ENCODE measurements at regions not wholly inside any gene's neighbourhood (a gene's known extent, or its start where the extent isn't known, plus 50 kb on each side); places are given as distances from the start of the nearest gene placed in this dataset.
"Not testable (repeated sequence)": the region's sequence is repeated elsewhere in the genome, so short reads cannot be mapped to it uniquely, and the experiment has no call there.

DNA sequence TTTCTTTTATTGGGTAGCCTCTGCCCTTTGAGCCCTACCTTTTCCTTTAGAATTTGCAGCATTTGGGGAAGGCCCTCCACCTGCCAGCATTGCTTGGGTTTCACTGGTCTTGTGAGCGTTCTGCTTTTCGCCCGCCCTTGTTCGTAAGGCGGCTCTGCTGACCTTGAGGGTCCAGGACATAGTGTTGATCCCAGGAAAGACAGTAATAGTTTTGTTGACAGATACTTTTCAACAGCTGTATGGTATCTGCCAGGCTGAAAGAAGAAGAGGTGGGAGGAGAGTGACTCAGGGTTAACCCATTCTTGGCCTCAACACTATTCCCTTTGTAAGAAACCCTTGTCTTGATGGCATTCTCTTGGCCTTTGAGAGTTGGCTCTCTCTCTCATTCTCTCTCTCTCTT is 113.4 kb upstream of the SPAG17 start:
- DNase-seq, result peak in 1 of 3 donors; percentile 68

DNA sequence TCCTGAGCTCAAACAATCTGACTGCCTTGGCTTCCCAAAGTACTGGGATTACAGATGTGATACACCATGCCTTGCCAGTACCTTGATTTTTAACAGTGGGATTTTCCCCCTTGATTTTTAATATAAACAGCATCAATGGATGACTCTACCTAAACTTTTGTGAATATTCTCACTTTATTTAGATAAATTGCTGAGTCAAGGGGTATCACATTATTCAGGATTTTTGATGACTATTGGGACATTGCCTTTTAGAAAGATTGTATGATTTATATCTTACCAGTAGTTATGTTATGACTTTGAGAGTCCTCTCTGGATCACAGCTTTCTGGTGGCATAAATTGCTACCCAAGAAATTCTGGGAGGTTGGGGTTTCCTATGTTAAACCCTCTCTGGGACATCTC is 112.5 kb upstream of the SPAG17 start:
- no peak for DNase-seq

DNA sequence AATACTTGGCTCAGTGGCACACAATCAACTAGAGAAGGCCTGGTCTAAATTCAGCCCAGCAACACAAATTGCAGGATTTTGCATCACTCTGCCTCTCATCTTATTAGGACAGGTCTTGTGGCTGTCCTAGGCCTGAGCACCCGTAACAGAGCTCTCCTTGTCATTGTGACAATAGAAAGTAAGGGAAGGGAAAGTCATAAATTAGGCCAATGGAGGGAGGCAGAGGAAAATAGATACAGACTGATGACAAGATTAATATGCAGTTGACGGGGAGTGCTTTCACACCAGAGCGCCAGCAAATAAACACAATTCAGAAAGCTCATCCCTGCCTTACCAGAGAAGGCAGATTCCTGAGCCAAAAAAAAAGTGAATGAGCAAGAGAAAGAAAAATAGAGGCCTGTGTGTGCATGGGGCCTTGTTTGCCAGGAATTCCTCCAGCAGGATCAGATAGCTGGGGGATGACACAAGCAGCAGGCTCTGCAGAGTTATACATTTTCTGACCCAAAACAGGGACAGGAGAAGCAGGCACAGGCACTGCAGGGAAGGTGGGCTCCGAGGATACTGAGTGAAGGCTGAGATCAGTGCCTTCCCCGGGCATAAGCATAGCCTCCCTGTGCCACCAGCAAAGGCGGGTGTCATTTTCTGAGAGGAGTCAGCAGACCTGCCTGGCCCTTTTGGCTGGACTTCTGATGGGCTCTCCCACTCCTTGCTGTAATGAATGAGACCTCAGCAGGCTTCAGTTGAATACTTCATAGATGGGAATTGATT is 110.0 kb upstream of the SPAG17 start:
- DNase-seq, result peak; percentile 74 to 86 (median 79)

DNA sequence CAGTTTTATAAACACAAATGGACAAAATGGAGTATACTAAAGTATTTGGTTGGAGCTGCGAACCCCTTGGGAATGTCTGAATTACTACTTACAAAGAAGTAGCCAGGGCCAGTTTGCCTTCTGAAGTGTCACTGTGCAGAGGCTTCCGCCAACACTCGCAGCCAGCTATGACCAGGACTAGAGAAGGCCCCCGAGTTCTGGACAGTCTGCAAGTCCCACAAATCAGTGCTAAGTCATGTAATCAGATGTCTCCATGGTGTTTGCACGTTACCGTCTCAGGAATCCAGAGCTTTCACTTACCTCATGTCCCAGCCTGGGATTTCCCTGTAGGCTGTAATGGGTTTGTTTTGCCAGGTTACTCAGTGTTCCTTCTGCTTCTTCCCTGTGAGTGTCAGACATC is 106.6 kb upstream of the SPAG17 start:
- peak; percentile 38 to 54 (median 41) for DNase-seq

DNA sequence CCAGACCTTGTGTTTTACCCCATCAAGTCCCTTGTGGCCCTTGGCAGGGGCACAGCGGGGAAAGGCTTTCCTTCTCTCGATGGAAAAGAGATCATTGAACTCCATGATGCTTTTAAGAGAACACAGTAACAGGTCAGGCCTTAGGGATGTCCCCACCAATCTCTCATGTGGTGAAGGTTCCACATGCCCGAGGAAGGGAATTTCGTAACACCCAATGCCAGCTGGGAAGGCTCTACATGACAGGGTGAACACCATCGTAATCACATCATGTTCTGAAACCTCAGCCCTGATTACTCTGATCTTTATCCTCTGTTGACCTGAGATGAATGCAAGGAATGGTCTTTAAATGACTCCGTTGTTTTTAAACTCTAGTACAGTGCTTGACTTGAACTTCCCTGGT is 105.5 kb upstream of the SPAG17 start:
- DNase-seq, result peak in 2 of 3 donors; percentile 12 to 59

GRCh38 chr1:118290046-118290445 is 105.0 kb upstream of the SPAG17 start:
- DNase-seq, result peak; percentile 39 to 73 (median 51)

DNA sequence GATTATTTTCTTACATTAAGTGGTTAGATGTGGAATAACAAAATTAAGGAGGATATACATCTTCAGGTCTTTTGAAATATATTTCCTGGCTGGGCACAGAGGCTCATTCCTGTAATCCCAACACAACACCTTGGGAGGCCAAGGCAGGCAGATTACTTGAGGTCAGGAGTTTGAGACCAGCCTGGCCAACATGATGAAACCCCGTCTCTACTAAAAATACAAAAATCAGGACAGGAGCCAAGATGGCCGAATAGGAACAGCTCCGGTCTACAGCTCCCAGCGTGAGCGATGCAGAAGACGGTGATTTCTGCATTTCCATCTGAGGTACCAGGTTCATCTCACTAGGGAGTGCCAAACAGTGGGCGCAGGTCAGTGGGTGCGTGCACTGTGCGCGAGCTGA is 95.6 kb upstream of the SPAG17 start:
- not testable (repeated sequence) for DNase-seq

GRCh38 chr1:118275472-118276115 is 90.6 kb upstream of the SPAG17 start:
- peak in 1 of 3 donors; percentile 47 for DNase-seq

DNA sequence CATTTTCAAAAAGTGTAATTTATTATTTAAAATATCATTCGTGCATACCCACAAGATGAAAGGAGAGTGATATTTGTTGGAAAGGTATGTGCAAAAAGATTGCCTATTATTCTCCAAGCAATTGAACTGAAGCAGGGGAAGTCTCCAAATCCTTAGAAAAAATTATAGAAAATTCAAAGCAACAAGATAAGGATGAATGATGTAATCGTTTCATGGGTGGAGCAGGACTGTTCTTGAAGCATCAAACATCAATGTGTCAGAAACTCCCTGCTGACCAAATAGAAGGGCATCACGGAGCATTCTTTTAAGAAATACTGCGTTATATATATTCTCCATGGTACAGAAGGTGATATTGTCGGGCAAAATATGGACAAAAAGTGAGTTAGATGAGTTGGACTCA is 87.9 kb upstream of the SPAG17 start:
- no peak for DNase-seq

DNA sequence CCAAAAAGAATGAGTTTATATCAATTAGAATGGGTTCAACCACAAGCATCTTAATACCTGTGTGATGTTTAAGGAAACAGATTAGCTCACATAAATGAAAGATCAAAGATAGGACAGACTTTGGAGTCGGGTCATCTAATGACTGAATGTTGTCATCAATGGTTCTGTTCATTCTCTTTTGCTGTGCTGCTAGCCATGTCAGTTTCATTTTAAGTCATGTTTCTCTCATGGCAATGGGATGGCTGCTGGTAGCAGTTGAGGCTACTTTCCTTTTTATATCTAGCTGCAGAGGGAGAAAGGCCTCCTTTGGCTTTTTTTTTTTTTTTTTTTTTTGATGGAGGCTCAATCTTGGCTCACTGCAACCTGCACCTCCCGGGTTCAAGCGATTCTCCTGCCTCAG is 86.9 kb upstream of the SPAG17 start:
- DNase-seq, result no peak

DNA sequence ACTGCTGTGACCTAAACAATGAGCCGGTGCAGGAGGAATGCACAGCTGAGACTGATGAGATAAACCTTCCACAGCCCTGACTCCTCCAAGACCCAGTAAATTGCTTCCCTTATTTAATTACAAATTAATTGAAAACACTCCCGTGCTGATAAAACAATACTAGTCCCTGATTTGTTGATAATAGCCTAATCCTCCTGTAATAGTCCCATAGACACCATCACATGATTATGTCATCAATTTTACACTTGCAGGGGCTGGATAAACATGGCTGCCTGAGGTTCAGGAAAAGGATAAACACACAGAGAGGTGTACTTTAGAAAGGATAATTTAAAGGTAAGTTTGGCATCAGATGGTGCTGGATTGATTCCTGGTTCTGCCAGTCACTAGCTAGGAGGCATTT is 84.6 kb upstream of the SPAG17 start:
- no peak for DNase-seq

GRCh38 chr1:118266436-118266835 is 81.4 kb upstream of the SPAG17 start:
- no peak for DNase-seq

GRCh38 chr1:118264343-118264742 is 79.3 kb upstream of the SPAG17 start:
- DNase-seq, result no peak

GRCh38 chr1:118262865-118263264 is 77.8 kb upstream of the SPAG17 start:
- DNase-seq, result peak in 1 of 3 donors; percentile 56

GRCh38 chr1:118258975-118259374 is 73.9 kb upstream of the SPAG17 start:
- DNase-seq, result no peak

GRCh38 chr1:118257946-118258345 is 72.9 kb upstream of the SPAG17 start:
- peak in 1 of 3 donors; percentile 46 for DNase-seq

GRCh38 chr1:118254491-118255425 is 69.7 kb upstream of the SPAG17 start:
- no peak for DNase-seq

GRCh38 chr1:118254001-118254400 is 69.0 kb upstream of the SPAG17 start:
- no peak for DNase-seq

DNA sequence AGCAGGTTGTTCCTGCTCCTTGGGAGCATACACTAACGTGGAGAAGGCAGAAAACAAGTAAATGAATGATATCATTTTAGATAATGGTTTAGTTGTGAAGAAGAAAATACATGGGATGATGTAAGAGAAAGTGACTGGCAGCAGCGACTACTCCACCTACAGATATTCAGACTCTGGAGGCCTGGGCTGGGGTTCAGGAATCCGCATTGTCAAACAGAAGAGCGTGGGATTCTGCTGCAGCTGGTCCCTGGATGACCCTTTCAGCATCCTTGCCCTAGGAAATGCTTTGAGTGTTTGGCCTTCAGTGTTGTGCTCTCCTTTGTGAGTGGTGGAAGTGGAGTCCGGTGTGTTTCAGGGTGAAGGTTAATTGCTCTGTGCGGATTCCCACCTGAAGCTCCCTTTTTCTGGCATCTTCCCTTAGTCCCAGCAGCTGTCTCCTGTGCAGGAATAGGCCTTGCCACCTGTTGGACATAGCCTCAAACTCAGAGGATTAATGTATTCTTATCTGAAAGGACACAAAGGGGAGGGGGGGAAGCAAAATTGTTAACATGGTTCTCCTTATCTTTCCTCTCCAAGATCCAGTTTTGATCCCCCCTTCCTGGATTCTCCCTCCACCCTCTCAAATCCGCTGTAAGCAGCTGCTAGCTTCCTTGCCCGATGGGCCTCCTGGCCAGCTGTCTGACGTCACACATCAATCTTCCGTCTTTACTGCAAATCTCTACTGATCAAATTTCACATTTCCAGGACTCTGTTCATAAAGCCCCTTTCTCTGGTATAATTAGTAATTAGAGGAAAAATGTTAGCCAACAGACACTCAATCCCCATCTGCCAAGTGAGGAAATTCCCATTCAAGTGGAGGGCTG is 68.3 kb upstream of the SPAG17 start:
- peak in 1 of 3 donors; percentile 49 for DNase-seq

GRCh38 chr1:118252624-118253023 is 67.6 kb upstream of the SPAG17 start:
- no peak for DNase-seq

DNA sequence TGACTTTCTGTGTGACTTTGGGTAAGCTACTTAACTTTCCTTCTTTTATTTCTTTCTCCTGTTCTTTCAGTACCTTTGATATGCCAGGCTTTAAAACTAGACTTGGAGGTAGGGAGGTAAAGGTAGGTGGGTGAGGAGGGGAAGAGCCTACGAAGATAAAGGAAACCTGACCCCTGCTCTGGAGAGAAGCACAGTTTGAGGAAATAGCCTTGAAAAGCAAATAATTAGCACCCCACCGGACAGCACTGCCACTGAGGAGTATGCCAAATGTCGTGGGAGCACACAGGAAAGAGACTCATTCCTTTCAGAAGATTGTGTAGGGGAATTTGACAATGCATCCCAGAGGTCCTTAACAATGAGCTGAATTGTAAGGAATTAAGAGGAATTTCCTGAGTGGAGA is 65.2 kb upstream of the SPAG17 start:
- no peak for DNase-seq
